ENCODE measurements at regions not wholly inside any gene's neighbourhood (a gene's known extent, or its start where the extent isn't known, plus 50 kb on each side); places are given as distances from the start of the nearest gene placed in this dataset.
"Not testable (repeated sequence)": the region's sequence is repeated elsewhere in the genome, so short reads cannot be mapped to it uniquely, and the experiment has no call there.

DNA sequence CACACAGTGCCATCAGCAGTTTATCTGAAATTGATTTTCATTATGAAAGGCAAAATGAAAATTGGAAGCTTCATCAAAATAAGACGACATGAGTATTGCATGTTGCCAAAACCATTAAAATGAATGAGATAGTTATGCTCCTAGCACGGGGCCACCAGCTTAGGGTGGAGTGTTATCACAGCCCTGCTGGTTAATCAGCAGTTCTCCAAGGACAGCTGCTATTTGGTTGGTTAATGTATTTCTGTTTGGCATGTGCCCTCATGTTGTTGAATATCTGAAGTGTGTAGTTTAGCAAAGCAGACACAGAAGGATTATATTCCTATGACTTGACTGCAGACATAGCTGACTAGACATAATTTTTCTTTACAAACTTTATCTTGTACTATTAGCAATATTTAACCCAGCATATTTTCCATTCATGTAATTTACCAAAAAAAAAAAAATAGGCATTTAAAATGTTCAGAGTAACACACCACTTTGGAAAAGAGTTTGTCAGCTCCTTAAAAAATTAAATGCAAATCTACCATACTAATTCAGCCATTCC, 98.6 kb upstream of the PIK3R1 start:
- in situ Hi-C loops (cut with HindIII; ENCODE audit: low sequenced_read_pairs), result no loop called here
- no peak for DNase-seq (ENCODE audit: low spot score)

- no peak for DNase-seq (ENCODE audit: low spot score)
- in situ Hi-C loops (cut with HindIII; ENCODE audit: low sequenced_read_pairs), result no loop called here
Observed at GRCh38 chr5:68116408-68116807, 99.1 kb upstream of the PIK3R1 start.

DNA sequence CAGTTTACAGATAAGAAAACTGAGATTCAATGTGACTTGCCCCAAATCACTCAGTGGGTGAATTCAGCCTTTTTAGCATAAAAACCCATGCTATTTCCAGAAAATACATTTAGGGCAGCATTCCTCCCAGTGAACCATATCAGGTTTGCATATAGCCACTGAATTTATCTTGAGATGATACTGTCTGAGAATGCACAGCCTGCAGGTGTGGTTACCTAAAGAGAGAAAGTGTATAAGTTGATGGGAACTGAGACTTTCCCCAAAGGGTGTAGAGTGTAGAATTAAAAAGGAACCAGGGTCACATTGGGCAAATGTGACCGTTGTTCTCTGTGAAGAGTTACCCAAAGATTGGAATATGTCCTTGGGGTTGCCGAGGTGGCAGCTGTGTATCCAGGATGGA, 100.0 kb upstream of the PIK3R1 start:
- in situ Hi-C loops (cut with HindIII; ENCODE audit: low sequenced_read_pairs), result no loop called here
- DNase-seq (ENCODE audit: low spot score), result no peak

- no peak for DNase-seq (ENCODE audit: low spot score)
- in situ Hi-C loops (cut with HindIII; ENCODE audit: low sequenced_read_pairs), result no loop called here
Observed at GRCh38 chr5:68114378-68115040, 101.0 kb upstream of the PIK3R1 start.

GRCh38 chr5:68112658-68113057, 102.9 kb upstream of the PIK3R1 start:
- no peak for DNase-seq (ENCODE audit: low spot score)
- in situ Hi-C loops (cut with HindIII; ENCODE audit: low sequenced_read_pairs), result no loop called here

- in situ Hi-C loops (cut with HindIII; ENCODE audit: low sequenced_read_pairs), result no loop called here
- no peak for DNase-seq (ENCODE audit: low spot score)
Observed at GRCh38 chr5:68110894-68111293, 104.7 kb upstream of the PIK3R1 start.

DNA sequence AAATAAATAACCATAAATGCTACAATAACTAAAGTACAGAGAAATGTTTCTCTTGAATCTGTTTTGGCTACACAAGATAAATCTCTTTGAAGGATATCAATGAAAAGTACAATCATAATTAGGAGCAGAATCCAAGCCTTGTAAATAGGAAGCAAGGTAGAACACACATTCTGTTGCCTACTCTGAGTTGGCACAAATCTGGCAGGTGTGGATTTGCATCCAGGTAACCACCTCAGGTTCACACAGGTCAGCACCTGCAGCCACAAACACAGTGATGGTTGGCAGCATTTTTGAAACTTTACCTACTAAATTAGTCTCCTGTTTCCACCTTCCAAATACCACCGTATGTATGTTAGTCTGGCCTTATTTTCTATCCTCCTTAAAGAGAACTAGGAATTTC, 105.3 kb upstream of the PIK3R1 start:
- no peak for DNase-seq (ENCODE audit: low spot score)
- in situ Hi-C loops (cut with HindIII; ENCODE audit: low sequenced_read_pairs), result no loop called here

DNA sequence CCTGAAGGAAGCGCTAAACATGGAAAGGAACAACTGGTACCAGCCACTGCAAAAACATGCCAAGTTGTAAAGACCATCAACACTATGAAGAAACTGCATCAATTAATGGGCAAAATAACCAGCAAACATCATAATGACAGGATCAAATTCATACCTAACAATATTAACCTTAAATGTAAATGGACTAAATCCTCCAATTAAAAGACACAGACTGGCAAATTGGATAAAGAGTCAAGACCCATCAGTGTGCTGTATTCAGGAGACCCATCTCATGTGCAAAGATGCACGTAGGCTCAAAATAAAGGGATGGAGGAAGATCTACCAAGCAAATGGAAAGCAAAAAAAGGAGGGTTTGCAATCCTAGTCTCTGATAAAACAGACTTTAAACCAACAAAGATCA, 111.3 kb upstream of the PIK3R1 start:
- DNase-seq (ENCODE audit: low spot score); in situ Hi-C loops (cut with HindIII; ENCODE audit: low sequenced_read_pairs): not testable (repeated sequence)

- in situ Hi-C loops (cut with HindIII; ENCODE audit: low sequenced_read_pairs); DNase-seq (ENCODE audit: low spot score): not testable (repeated sequence)
Observed at GRCh38 chr5:68103297-68103696, 112.3 kb upstream of the PIK3R1 start.

- DNase-seq (ENCODE audit: low spot score), result no peak
- in situ Hi-C loops (cut with HindIII; ENCODE audit: low sequenced_read_pairs), result no loop called here
Observed at GRCh38 chr5:68099327-68099726, 116.2 kb upstream of the PIK3R1 start.

DNA sequence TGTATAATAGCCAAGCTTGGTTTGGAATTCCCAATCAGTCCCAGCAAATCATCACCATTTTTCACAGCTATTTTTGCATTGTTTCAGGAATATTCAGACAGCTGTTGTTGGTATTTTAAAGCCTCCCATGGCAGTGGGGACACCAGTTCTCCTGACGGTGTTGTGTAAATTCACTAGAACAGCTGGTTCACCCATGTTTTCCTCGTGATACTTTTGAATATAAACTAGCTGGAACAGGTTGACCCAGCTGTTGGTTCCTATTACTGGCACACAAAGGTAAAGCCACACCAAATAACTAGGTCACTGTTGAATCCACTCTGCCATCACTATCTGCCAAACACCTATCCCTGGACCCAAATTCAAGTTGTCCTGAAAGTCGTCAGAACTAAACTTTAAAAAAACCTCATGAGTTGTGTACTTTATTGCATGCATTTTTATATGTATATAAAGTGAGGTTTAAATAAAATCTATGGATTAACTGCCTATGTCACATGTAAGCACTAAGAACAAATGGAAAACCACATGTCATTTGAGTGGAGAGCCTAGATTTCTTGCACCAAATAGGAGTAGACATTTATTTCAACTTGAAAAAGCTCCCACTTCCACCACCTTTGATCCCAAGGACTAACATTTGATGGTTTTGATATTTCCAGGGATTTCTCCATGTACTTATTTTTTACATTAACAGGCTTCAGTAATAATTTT, 121.9 kb upstream of the PIK3R1 start:
- in situ Hi-C loops (cut with HindIII; ENCODE audit: low sequenced_read_pairs), result no loop called here

GRCh38 chr5:68088302-68088701, 127.3 kb upstream of the PIK3R1 start:
- DNase-seq (ENCODE audit: low spot score), result no peak
- in situ Hi-C loops (cut with HindIII; ENCODE audit: low sequenced_read_pairs), result no loop called here

More for the DNA sequence above, 121.9 kb upstream of the PIK3R1 start:
- no peak for DNase-seq (ENCODE audit: low spot score)

DNA sequence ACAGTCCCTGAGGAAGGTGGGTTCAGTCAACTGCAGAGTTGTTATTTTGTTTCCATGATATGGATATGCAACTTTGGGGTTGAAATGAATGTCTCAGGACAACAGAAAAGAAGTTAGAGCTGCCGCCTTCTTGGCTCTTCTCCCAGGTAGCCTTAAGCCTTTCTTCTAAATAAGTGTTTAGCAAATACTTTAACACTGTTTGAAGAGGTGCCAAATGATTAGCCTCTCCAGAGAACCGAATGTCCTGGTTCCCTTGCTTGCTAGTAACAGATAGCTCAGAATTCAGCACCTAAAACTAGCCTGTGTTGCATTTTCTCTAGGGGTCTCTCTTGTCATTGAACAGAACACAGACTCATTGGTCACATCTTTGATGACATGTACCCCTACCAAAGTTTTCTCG, 127.7 kb upstream of the PIK3R1 start:
- DNase-seq (ENCODE audit: low spot score), result no peak
- in situ Hi-C loops (cut with HindIII; ENCODE audit: low sequenced_read_pairs), result no loop called here

- peak; percentile 67 for DNase-seq (ENCODE audit: low spot score)
- in situ Hi-C loops (cut with HindIII; ENCODE audit: low sequenced_read_pairs), result no loop called here
Observed at GRCh38 chr5:68086857-68087256, 128.7 kb upstream of the PIK3R1 start.

GRCh38 chr5:68086439-68086838, 129.1 kb upstream of the PIK3R1 start:
- peak; percentile 14 for DNase-seq (ENCODE audit: low spot score)
- in situ Hi-C loops (cut with HindIII; ENCODE audit: low sequenced_read_pairs), result no loop called here

DNA sequence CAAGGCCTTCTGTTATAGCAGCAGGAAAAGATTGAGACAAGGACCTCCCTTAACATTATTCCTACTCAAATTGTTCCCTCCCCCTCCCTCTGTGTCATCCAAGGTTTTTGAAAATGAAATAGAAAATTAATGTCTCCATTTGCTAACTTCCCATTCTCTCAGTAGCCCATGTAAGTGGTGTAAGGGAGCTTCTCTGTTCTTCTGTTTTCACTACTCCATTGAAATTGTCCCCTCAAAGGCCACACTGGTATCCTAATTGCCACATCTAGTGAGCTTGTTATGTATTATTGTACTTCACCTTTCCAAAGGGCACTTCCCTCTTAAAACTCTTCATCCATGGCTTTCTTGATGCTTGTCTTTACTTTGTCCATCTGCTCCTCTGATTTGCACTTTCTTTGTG, 131.2 kb upstream of the PIK3R1 start:
- DNase-seq (ENCODE audit: low spot score), result no peak
- in situ Hi-C loops (cut with HindIII; ENCODE audit: low sequenced_read_pairs), result no loop called here

DNA sequence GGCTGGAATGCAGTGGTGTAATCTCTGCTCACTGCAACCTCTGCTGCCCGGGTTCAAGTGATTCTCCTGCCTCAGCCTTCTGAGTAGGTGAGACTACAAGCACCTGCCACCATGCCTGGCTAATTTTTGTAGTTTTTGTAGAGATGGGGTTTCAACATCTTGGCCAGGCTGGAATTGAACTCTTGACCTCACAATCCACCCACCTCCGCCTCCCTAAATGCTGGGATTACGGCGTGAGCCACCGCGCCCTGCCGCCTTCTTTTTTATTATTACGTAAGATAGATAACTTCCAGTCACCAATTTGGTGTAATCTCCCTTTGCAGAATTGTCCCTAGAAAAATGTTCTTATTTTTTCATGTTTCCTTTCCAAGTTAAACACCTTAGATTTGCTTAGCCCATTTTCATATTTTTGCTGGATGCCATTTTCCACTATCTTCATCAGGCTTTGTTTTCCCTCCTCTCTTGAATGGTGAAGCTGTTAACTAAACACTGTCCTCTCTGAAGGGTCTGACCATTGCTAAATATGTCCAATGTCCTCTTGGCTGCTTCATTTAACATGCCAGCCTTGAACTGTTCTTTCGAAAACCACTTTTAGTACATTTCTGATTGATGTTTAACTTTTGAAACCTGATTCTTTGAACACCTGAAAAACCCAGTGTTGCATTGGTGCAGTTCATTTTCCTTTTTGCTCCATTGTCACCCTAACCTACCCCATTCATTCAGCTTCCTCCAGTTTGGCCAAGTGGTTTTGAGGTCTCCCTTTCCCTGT, 135.1 kb upstream of the PIK3R1 start:
- in situ Hi-C loops (cut with HindIII; ENCODE audit: low sequenced_read_pairs), result no loop called here
- DNase-seq (ENCODE audit: low spot score), result no peak

GRCh38 chr5:68077349-68077894, 138.1 kb upstream of the PIK3R1 start:
- DNase-seq (ENCODE audit: low spot score), result no peak
- in situ Hi-C loops (cut with HindIII; ENCODE audit: low sequenced_read_pairs), result no loop called here

GRCh38 chr5:68074633-68075032, 140.9 kb upstream of the PIK3R1 start:
- DNase-seq (ENCODE audit: low spot score), result no peak
- in situ Hi-C loops (cut with HindIII; ENCODE audit: low sequenced_read_pairs), result no loop called here
